GM06990 (cell line): ENCODE measurements at regions not wholly inside any gene's neighbourhood (a gene's known extent, or its start where the extent isn't known, plus 50 kb on each side); places are given as distances from the start of the nearest gene placed in this dataset.

ENCODE experiments used
- DNase-seq: peaks from one replicate; pipeline ENCODE4 v3.0.0-alpha.2; 2011; ENCODE audit not compliant: insufficient read length; ENCODE audit errors: extremely low read depth
- H3K27me3 ChIP-seq: replicated peaks from 2 replicates; pipeline ENCODE4 v1.6.0; 2011; ENCODE audit warnings: low read length; ENCODE audit not compliant: control insufficient read depth, insufficient read depth
- H3K36me3 ChIP-seq: 2 replicates; pipeline ENCODE4 v1.5.1; 2011; ENCODE audit warnings: low read length; ENCODE audit not compliant: control insufficient read depth, insufficient read depth
- H3K4me3 ChIP-seq: replicated peaks from 2 replicates; pipeline ENCODE4 v1.5.1; 2011; ENCODE audit warnings: low read depth, mild to moderate bottlenecking, control low read depth, low read length
- TF ChIP-seq, protein P1 (sequence below): IDR thresholded peaks from 2 replicates; pipeline ENCODE4 v1.5.1; 2011; ENCODE audit warnings: low read length, control low read depth, mild to moderate bottlenecking, inconsistent platforms; ENCODE audit not compliant: insufficient read depth, poor library complexity, severe bottlenecking

GRCh38 chr11:32313477-32313876 lies 121.9 kb downstream of the WT1 start:
- no peak for DNase-seq
- no peaks in the 10 kb centered on the region for H3K36me3 ChIP-seq

DNA sequence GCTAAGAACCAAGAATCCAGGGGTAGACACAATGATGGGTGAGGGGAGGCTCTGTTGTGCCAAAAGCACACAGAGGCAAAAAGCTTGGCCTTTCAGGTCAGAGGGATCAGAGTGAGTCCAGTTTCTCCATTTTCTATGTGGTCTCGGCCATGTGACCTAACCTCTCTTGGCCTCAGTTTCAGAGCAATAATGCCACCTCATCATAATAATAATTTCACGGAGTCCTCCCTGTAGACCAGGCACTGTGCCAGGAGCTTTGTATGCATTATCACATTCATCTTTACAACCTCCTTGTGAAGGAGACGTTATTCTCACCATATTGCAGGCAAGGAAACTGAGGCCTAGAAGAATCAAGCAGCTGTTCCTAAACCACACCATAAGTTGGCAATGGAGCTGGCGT lies 120.2 kb downstream of the WT1 start:
- Histone ChIP-seq H3K27me3 (no peaks in the 10 kb centered on the region), H3K36me3 (no peaks in the 10 kb centered on the region), H3K4me3 (no peak overlapping the region)
- TF ChIP-seq, protein P1, sequence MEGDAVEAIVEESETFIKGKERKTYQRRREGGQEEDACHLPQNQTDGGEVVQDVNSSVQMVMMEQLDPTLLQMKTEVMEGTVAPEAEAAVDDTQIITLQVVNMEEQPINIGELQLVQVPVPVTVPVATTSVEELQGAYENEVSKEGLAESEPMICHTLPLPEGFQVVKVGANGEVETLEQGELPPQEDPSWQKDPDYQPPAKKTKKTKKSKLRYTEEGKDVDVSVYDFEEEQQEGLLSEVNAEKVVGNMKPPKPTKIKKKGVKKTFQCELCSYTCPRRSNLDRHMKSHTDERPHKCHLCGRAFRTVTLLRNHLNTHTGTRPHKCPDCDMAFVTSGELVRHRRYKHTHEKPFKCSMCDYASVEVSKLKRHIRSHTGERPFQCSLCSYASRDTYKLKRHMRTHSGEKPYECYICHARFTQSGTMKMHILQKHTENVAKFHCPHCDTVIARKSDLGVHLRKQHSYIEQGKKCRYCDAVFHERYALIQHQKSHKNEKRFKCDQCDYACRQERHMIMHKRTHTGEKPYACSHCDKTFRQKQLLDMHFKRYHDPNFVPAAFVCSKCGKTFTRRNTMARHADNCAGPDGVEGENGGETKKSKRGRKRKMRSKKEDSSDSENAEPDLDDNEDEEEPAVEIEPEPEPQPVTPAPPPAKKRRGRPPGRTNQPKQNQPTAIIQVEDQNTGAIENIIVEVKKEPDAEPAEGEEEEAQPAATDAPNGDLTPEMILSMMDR: no peak
- no peak for DNase-seq

More at GRCh38 chr11:32313477-32313876, 121.9 kb downstream of the WT1 start:
- Histone ChIP-seq H3K4me3 (no peak overlapping the region), H3K27me3 (no peaks in the 10 kb centered on the region)
- TF ChIP-seq, protein P1: no peak

DNA sequence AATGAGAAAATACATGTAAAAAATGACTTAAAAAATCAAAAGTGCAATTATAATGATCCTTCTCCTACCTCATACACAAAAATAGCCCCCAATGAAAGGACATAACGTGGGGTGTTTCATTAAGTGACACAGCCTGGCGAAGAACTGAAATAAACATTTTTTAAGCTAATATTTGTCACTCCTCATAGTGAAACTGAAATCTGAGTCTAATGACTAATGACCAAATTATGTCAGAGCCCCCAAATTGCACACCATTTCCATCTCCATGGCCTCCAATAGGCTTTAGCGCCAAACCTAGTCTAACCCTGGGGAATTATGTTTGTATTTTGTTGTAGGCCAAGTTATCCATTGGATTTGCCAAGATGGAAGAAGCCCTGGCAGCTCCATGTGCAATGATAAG lies 119.1 kb downstream of the WT1 start:
- no peak for DNase-seq
- no peak overlapping the region for H3K4me3 ChIP-seq
- TF ChIP-seq, protein P1: no peak
- H3K36me3 ChIP-seq: no peaks in the 10 kb centered on the region
- no peaks in the 10 kb centered on the region for H3K27me3 ChIP-seq

- TF ChIP-seq, protein P1: no peak
- DNase-seq: no peak
- no peaks in the 10 kb centered on the region for H3K36me3 ChIP-seq
- H3K4me3 ChIP-seq: no peak overlapping the region
- no peaks in the 10 kb centered on the region; the same call in 1 of the 2 replicates for H3K27me3 ChIP-seq
Observed at GRCh38 chr11:32316858-32317642, 118.3 kb downstream of the WT1 start.

DNA sequence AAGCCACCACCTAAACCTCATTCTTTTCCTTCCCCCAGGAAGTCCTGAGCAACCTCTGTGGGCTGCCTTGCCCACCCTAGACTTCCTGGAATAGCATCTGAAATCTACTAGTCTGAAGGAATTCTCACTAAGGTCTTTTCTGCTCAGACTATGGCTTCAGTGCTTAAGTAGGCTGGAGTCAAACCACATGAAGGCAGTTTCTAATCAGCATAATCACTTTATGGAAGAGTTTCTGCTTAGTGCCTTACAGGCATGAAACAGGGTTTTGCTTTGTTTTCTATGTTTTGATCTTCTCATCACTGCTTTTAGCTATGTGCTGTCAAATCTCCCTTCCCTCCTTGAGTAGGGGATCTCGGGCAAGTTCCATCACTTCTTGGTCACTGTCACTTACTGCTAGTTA lies 117.7 kb downstream of the WT1 start:
- DNase-seq: no peak
- TF ChIP-seq, protein P1: no peak
- no peaks in the 10 kb centered on the region; the same call in 1 of the 2 replicates for H3K27me3 ChIP-seq

More for the DNA sequence above, 117.7 kb downstream of the WT1 start:
- H3K4me3 ChIP-seq: no peak overlapping the region
- H3K36me3 ChIP-seq: no peaks in the 10 kb centered on the region
